ENCODE measurements at regions not wholly inside any gene's neighbourhood (a gene's known extent, or its start where the extent isn't known, plus 50 kb on each side); places are given as distances from the start of the nearest gene placed in this dataset.

DNA sequence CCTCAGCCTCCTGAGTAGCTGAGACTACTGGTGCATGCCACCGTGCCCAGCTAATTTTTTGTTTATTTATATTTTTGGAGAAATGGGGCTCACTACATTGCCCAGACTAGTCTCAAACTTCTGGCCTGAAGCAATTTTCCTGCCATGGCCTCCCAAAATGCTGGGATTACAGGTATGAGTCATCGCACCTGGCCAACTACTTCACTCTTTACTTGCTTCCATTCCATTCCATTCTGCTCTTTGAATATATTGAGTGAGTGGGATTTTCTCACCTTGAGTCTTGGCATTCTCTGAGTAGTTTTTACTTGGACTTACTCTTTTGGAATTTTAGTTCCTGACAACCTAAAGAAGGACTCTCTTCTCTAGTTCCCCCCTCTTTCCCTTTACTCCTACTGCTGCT lies 93.8 kb upstream of the UNC13C start:
- DNase-seq (ENCODE audit: low read depth), result no peak
- in situ Hi-C loops (cut with HindIII; ENCODE audit: low sequenced_read_pairs), result no loop called here
- H3K4me3 ChIP-seq (ENCODE audit: low read depth, low read length), result no peak overlapping the region
- no peak for TF ChIP-seq CTCF (IDR thresholded peaks at IDR 0.05; ENCODE audit: low read depth, low read length, missing control alignments)

DNA sequence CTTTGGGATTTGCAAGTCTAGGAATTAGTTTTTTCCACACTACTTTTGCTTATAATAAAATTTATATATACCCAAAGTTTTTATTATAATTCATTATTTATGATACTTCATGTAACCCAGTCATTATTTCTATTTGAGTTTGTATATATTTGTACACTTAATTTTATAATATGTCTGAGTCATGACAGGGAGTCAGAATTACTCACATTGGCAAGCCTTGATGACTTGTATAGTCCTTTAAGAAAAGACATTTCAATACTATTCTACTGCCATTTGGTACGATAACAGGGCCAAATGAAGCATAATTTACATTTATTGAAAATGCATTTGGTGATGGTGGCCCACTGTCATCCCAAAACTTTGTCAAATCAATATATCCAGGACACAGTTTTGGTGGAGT lies 95.9 kb upstream of the UNC13C start:
- TF ChIP-seq CTCF (IDR thresholded peaks at IDR 0.05; ENCODE audit: low read depth, low read length, missing control alignments), result no peak
- no peak overlapping the region for H3K4me3 ChIP-seq (ENCODE audit: low read depth, low read length)
- DNase-seq (ENCODE audit: low read depth), result no peak
- in situ Hi-C loops (cut with HindIII; ENCODE audit: low sequenced_read_pairs), result no loop called here

DNA sequence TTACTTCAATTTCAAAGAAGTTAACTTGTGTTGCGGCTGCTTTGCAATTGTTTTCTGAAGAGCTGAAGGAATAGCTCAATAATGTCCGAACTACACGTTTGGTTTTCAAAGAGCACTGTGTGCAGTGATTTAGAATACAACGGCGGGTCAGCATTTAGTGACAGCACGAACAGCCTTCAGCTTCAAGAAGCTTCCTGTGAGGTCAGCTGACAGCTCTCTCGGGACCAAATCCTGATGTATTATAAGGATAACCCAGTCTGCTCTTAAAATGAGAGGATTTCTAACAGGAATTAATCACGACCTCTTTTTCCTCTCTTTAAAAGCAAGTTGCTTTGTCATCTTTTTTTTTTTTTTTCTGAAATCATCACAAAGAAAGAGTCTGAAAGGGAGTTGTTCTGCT lies 97.9 kb upstream of the UNC13C start:
- H3K4me3 ChIP-seq (ENCODE audit: low read depth, low read length), result no peak overlapping the region
- TF ChIP-seq CTCF (IDR thresholded peaks at IDR 0.05; ENCODE audit: low read depth, low read length, missing control alignments), result no peak
- no peak for DNase-seq (ENCODE audit: low read depth)
- in situ Hi-C loops (cut with HindIII; ENCODE audit: low sequenced_read_pairs), result no loop called here

DNA sequence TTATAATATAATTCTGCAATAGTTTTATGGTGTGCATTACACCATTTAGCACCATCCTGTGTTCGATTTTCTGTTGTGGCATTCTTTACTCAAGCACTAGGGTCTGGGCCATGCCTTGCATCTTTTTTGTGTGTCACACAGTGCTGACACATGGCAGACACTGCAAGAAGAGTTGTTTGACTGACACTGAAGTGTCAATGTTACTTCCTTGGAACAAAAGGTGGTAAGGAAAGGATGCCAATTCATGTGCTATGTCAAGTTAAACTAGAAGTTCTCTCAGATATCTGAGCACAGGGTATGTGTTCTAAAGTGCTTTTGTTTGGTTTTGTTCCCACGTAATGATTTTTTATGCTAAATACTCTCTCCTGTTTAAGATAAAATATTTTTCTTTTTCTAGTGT lies 102.5 kb upstream of the UNC13C start:
- in situ Hi-C loops (cut with HindIII; ENCODE audit: low sequenced_read_pairs), result no loop called here
- TF ChIP-seq CTCF (IDR thresholded peaks at IDR 0.05; ENCODE audit: low read depth, low read length, missing control alignments), result no peak
- no peak for DNase-seq (ENCODE audit: low read depth)
- H3K4me3 ChIP-seq (ENCODE audit: low read depth, low read length), result no peak overlapping the region

- no peak for DNase-seq (ENCODE audit: low read depth)
- H3K4me3 ChIP-seq (ENCODE audit: low read depth, low read length), result no peak overlapping the region
- no peak for TF ChIP-seq CTCF (IDR thresholded peaks at IDR 0.05; ENCODE audit: low read depth, low read length, missing control alignments)
- in situ Hi-C loops (cut with HindIII; ENCODE audit: low sequenced_read_pairs), result no loop called here
These were observed 103.1 kb upstream of the UNC13C start for GRCh38 chr15:53875139-53875538.

DNA sequence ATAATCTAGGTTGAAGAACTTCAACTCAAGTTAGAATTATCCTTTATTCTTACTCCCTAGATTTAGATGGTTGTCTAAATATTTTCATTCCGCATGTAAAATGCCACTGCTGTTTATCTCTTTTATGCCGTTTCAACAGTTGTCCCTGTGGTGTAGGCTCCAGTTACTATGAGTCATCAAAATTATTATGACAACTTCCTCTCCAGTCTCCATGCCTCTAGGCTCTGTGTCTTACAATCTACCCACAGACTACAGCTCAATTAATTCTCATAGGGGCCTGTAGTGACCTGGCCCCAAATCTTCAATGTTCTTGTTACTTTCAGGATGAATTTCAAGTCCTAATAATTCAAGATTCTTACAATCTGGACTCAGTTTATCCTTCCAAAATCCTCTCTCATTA lies 105.8 kb upstream of the UNC13C start:
- TF ChIP-seq CTCF (IDR thresholded peaks at IDR 0.05; ENCODE audit: low read depth, low read length, missing control alignments), result no peak
- DNase-seq (ENCODE audit: low read depth), result no peak
- no peak overlapping the region for H3K4me3 ChIP-seq (ENCODE audit: low read depth, low read length)
- in situ Hi-C loops (cut with HindIII; ENCODE audit: low sequenced_read_pairs), result no loop called here

DNA sequence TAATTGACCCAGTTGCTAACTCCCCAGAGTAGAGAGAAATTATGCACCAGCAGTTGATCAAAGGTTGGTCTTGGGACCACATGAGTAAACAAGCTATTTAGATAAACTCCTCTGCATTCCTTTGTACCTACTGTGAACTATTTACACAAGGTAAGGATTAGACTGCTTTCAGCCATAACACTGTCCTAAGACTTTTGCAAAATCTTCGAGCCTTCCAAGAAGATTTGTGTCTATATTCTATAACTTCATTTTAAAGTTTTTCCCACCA lies 108.5 kb upstream of the UNC13C start:
- no peak for TF ChIP-seq CTCF (IDR thresholded peaks at IDR 0.05; ENCODE audit: low read depth, low read length, missing control alignments)
- H3K4me3 ChIP-seq (ENCODE audit: low read depth, low read length), result no peak overlapping the region
- DNase-seq (ENCODE audit: low read depth), result no peak
- in situ Hi-C loops (cut with HindIII; ENCODE audit: low sequenced_read_pairs), result no loop called here
